PC-9 (cell line): ENCODE measurements at regions not wholly inside any gene's neighbourhood (a gene's known extent, or its start where the extent isn't known, plus 50 kb on each side); places are given as distances from the start of the nearest gene placed in this dataset.

Experiments
- BruUV-seq: library from RNA; stranded (reverse); fragments of 400-500 nt; replicated peaks from 2 replicates; lab custom pipeline; 2021; lab: Mats Ljungman, UMichigan
- CTCF ChIA-PET: fragments of 300-600 bp; sonication (Branson Sonifier 250); formaldehyde crosslinking; loops from one replicate; lab custom pipeline; 2022; ENCODE audit warnings: antibody characterized with exemption; lab: Charles Lee
- POLR2A ChIA-PET: fragments of 300-600 bp; sonication (Branson Sonifier 250); formaldehyde crosslinking; loops from one replicate; lab custom pipeline; 2022; ENCODE audit warnings: antibody characterized with exemption; ENCODE audit not compliant: unreplicated experiment; lab: Charles Lee
- DNase-seq, 2 experiments: peaks; one replicate each; pipeline versions ENCODE4 v3.0.0 to v3.0.0-alpha.2; 2015 to 2022; ENCODE audit warnings: mixed read lengths in 1 of 2
- H2AFZ ChIP-seq: fragments of 200-600 bp; sonication (generic); 2 replicates; pipeline ENCODE4 v1.8.1; 2017; ENCODE audit warnings: antibody characterized with exemption
- H3F3A ChIP-seq: fragments of 200-600 bp; sonication (generic); 2 replicates; pipeline ENCODE4 v1.8.1; 2017; ENCODE audit warnings: antibody characterized with exemption, mild to moderate bottlenecking, low read depth; ENCODE audit not compliant: insufficient read depth
- H3K27ac ChIP-seq: fragments of 200-600 bp; sonication (generic); 2 replicates; pipeline ENCODE4 v1.6.1; 2016; ENCODE audit warnings: mixed run types
- H3K27me3 ChIP-seq: fragments of 200-600 bp; sonication (generic); 2 replicates; pipeline ENCODE4 v1.6.1; 2016; ENCODE audit warnings: low read depth, mixed run types; ENCODE audit not compliant: insufficient read depth
- H3K36me3 ChIP-seq: fragments of 200-600 bp; sonication (generic); 2 replicates; pipeline ENCODE4 v1.6.1; 2016; ENCODE audit warnings: low read depth, mixed run types
- H3K4me1 ChIP-seq: fragments of 200-600 bp; sonication (generic); replicated peaks from 2 replicates; pipeline ENCODE4 v1.6.1; 2016; ENCODE audit warnings: mixed run types; ENCODE audit not compliant: insufficient read depth
- H3K4me2 ChIP-seq: fragments of 200-600 bp; sonication (generic); 2 replicates; pipeline ENCODE4 v1.6.1; 2017; ENCODE audit warnings: mixed run types
- H3K4me3 ChIP-seq: fragments of 200-600 bp; sonication (generic); 2 replicates; pipeline ENCODE4 v1.6.1; 2016; ENCODE audit warnings: mixed run types
- H3K79me2 ChIP-seq: fragments of 200-600 bp; sonication (generic); 2 replicates; pipeline ENCODE4 v1.6.1; 2017; ENCODE audit warnings: low read depth, mixed run types
- H3K9me2 ChIP-seq: fragments of 200-600 bp; sonication (generic); 2 replicates; pipeline ENCODE4 v1.8.1; 2017; ENCODE audit warnings: mild to moderate bottlenecking; ENCODE audit not compliant: insufficient read depth
- H3K9me3 ChIP-seq: fragments of 200-600 bp; sonication (generic); 2 replicates; pipeline ENCODE4 v1.8.1; 2016; ENCODE audit warnings: low read depth; ENCODE audit not compliant: insufficient read depth
- H4K20me1 ChIP-seq: fragments of 200-600 bp; sonication (generic); 2 replicates; pipeline ENCODE4 v1.8.1; 2017; ENCODE audit not compliant: insufficient read depth
- EZH2 ChIP-seq: fragments of 200-600 bp; sonication (generic); IDR thresholded peaks from 2 replicates; pipeline ENCODE4 v1.8.0; 2017; ENCODE audit warnings: antibody characterized with exemption, low read depth
- intact Hi-C: fragments of 100-400 bp; cut with micrococcal nuclease; formaldehyde crosslinking; loops from one replicate; pipeline ENCODE4 v1.10.0; 2022; ENCODE audit not compliant: unreplicated experiment
- TF ChIP-seq, protein P1 (sequence below): fragments of 200-600 bp; sonication (generic); conservative IDR thresholded peaks from 2 replicates; pipeline ENCODE4 v1.6.1; 2017; ENCODE audit warnings: mixed run types, antibody characterized with exemption, mild to moderate bottlenecking, moderate library complexity

DNA sequence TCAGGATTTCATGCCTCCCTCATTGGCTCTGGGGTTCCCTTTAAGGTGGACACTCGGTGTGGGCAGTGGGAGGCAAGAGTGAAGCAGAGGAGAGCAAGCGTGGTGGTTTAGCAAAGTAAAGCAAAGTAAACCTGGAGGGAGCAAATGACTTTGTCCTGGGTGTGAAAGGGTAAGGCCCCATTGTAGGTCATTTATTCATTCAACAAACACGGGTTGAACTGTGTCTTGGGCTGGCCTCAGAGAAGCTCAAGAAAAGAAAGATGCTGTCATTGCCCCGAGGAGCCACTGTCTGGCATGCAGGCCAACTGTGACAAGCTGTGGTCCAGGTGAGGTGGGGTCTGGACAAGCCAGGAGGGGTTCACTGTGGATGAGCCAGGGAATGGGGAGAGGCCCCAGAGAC, 68.9 kb upstream of the DLK1 start:
- no peak overlapping the region for H3K27ac ChIP-seq
- no peak overlapping the region for H2AFZ ChIP-seq
- H3K27me3 ChIP-seq: no peaks in the 10 kb centered on the region
- no peaks in the 10 kb centered on the region for H4K20me1 ChIP-seq
- H3K79me2 ChIP-seq: no peaks in the 10 kb centered on the region
- ChIA-PET CTCF (no interaction called here), POLR2A (no interaction called here)
- H3K9me3 ChIP-seq: no peaks in the 10 kb centered on the region
- TF ChIP-seq, protein P1, sequence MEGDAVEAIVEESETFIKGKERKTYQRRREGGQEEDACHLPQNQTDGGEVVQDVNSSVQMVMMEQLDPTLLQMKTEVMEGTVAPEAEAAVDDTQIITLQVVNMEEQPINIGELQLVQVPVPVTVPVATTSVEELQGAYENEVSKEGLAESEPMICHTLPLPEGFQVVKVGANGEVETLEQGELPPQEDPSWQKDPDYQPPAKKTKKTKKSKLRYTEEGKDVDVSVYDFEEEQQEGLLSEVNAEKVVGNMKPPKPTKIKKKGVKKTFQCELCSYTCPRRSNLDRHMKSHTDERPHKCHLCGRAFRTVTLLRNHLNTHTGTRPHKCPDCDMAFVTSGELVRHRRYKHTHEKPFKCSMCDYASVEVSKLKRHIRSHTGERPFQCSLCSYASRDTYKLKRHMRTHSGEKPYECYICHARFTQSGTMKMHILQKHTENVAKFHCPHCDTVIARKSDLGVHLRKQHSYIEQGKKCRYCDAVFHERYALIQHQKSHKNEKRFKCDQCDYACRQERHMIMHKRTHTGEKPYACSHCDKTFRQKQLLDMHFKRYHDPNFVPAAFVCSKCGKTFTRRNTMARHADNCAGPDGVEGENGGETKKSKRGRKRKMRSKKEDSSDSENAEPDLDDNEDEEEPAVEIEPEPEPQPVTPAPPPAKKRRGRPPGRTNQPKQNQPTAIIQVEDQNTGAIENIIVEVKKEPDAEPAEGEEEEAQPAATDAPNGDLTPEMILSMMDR: no peak
- no peak for TF ChIP-seq EZH2
- no peaks in the 10 kb centered on the region for H3F3A ChIP-seq
- no peak overlapping the region for H3K4me3 ChIP-seq
- no peak for DNase-seq
- BruUV-seq: no TSS peak
- H3K4me1 ChIP-seq: no peaks in the 10 kb centered on the region
- intact Hi-C loops: no loop called here
- H3K36me3 ChIP-seq: no peaks in the 10 kb centered on the region
- no peaks in the 10 kb centered on the region for H3K9me2 ChIP-seq
- H3K4me2 ChIP-seq: no peak overlapping the region

GRCh38 chr14:100658181-100658886, 68.4 kb upstream of the DLK1 start:
- Histone ChIP-seq H3K27ac (no peak overlapping the region), H3K9me3 (no peaks in the 10 kb centered on the region), H3K36me3 (no peaks in the 10 kb centered on the region), H2AFZ (no peak overlapping the region), H3F3A (no peaks in the 10 kb centered on the region), H3K4me1 (no peaks in the 10 kb centered on the region), H3K4me2 (no peak overlapping the region), H3K79me2 (no peaks in the 10 kb centered on the region), H3K9me2 (no peaks in the 10 kb centered on the region), H3K4me3 (no peak overlapping the region), H3K27me3 (no peaks in the 10 kb centered on the region), H4K20me1 (no peaks in the 10 kb centered on the region)
- no peak for DNase-seq
- POLR2A ChIA-PET: no interaction called here
- intact Hi-C loops: no loop called here
- BruUV-seq: no TSS peak
- TF ChIP-seq, protein P1: no peak
- no peak for TF ChIP-seq EZH2
- CTCF ChIA-PET: interaction anchor here (0.6 kb wide), 1 partner anchor 79 kb away, joined by 7 read pairs; no protein-coding TSS in a partner anchor

GRCh38 chr14:100659345-100660001, 67.2 kb upstream of the DLK1 start:
- no peaks in the 10 kb centered on the region for H3F3A ChIP-seq
- TF ChIP-seq, protein P1: no peak
- TF ChIP-seq EZH2: no peak
- CTCF ChIA-PET: interaction anchor here (0.6 kb wide), 1 partner anchor 81 kb away, joined by 7 read pairs; no protein-coding TSS in a partner anchor
- no peaks in the 10 kb centered on the region for H3K79me2 ChIP-seq
- POLR2A ChIA-PET: no interaction called here
- H4K20me1 ChIP-seq: no peaks in the 10 kb centered on the region
- H3K4me2 ChIP-seq: no peak overlapping the region
- no peaks in the 10 kb centered on the region for H3K4me1 ChIP-seq
- H2AFZ ChIP-seq: no peak overlapping the region
- DNase-seq: no peak
- intact Hi-C loops: loop anchor here (10.0 kb wide), 1 partner anchor 575 kb away; no protein-coding TSS in a partner anchor
- H3K9me2 ChIP-seq: no peaks in the 10 kb centered on the region
- H3K4me3 ChIP-seq: no peak overlapping the region
- no peaks in the 10 kb centered on the region for H3K9me3 ChIP-seq
- H3K27me3 ChIP-seq: no peaks in the 10 kb centered on the region
- H3K27ac ChIP-seq: no peak overlapping the region
- H3K36me3 ChIP-seq: no peaks in the 10 kb centered on the region
- no TSS peak for BruUV-seq
